Glutamatergic neuron (in vitro differentiated cells): ENCODE measurements at regions not wholly inside any gene's neighbourhood (a gene's known extent, or its start where the extent isn't known, plus 50 kb on each side); places are given as distances from the start of the nearest gene placed in this dataset.

Source experiments
- DNase-seq: peaks from one replicate; pipeline ENCODE4 v3.0.0; 2022
- H3K27ac Mint-ChIP-seq: one replicate; pipeline ENCODE4 v1.8.0; 2020; ENCODE audit warnings: mild to moderate bottlenecking, mixed read lengths, inconsistent platforms; ENCODE audit not compliant: unreplicated experiment
- H3K27me3 Mint-ChIP-seq: one replicate; pipeline ENCODE4 v1.8.0; 2020; ENCODE audit warnings: mild to moderate bottlenecking, moderate library complexity, mixed read lengths, inconsistent platforms; ENCODE audit not compliant: unreplicated experiment
- H3K36me3 Mint-ChIP-seq: one replicate; pipeline ENCODE4 v1.8.0; 2020; ENCODE audit warnings: mild to moderate bottlenecking, mixed read lengths, inconsistent platforms; ENCODE audit not compliant: unreplicated experiment
- H3K4me1 Mint-ChIP-seq: one replicate; pipeline ENCODE4 v1.8.0; 2020; ENCODE audit warnings: mild to moderate bottlenecking, low read depth, mixed read lengths, inconsistent platforms; ENCODE audit not compliant: unreplicated experiment
- H3K4me3 Mint-ChIP-seq: one replicate; pipeline ENCODE4 v1.8.0; 2020; ENCODE audit warnings: mild to moderate bottlenecking, mixed read lengths, inconsistent platforms; ENCODE audit not compliant: unreplicated experiment
- H3K9me3 Mint-ChIP-seq: one replicate; pipeline ENCODE4 v1.8.0; 2020; ENCODE audit warnings: mild to moderate bottlenecking, moderate library complexity, mixed read lengths, inconsistent platforms; ENCODE audit not compliant: unreplicated experiment
- CTCF ChIP-seq: fragments of 200-600 bp; sonication (generic); IDR thresholded peaks from one replicate; pipeline ENCODE4 v1.5.0; 2021; ENCODE audit not compliant: partially characterized antibody, unreplicated experiment

- Mint-ChIP-seq H3K27me3 (peaks cover 7% of the 10 kb centered on the region), H3K9me3 (peaks cover 11% of the 10 kb centered on the region), H3K36me3 (peaks cover 20% of the 10 kb centered on the region)
Observed at GRCh38 chr3:194067949-194068362, 68.0 kb upstream of the HES1 start.

GRCh38 chr3:194069421-194070219, 66.3 kb upstream of the HES1 start:
- Mint-ChIP-seq H3K9me3 (peaks cover 11% of the 10 kb centered on the region), H3K27ac (no peak overlapping the region), H3K4me3 (peak overlapping the region; percentile 32), H3K27me3 (peaks cover 7% of the 10 kb centered on the region), H3K36me3 (peaks cover 20% of the 10 kb centered on the region), H3K4me1 (peaks cover 6% of the 10 kb centered on the region)
- DNase-seq, result no peak
- no peak for TF ChIP-seq CTCF

More at GRCh38 chr3:194067949-194068362, 68.0 kb upstream of the HES1 start:
- peak overlapping the region; percentile 10 for H3K4me3 Mint-ChIP-seq
- TF ChIP-seq CTCF, result no peak
- no peak for DNase-seq
- H3K27ac Mint-ChIP-seq, result no peak overlapping the region
- H3K4me1 Mint-ChIP-seq, result peaks cover 6% of the 10 kb centered on the region

GRCh38 chr3:194070220-194070633, 65.7 kb upstream of the HES1 start:
- Mint-ChIP-seq H3K27ac (no peak overlapping the region), H3K4me3 (peak overlapping the region; percentile 73), H3K4me1 (peaks cover 2% of the 10 kb centered on the region), H3K27me3 (peaks cover 7% of the 10 kb centered on the region), H3K36me3 (peaks cover 20% of the 10 kb centered on the region), H3K9me3 (peaks cover 11% of the 10 kb centered on the region)
- TF ChIP-seq CTCF, result no peak
- DNase-seq, result peak; percentile 35

GRCh38 chr3:194070634-194071409, 65.1 kb upstream of the HES1 start:
- TF ChIP-seq CTCF, result no peak
- peaks cover 7% of the 10 kb centered on the region for H3K27me3 Mint-ChIP-seq
- no peak overlapping the region for H3K27ac Mint-ChIP-seq
- H3K4me1 Mint-ChIP-seq, result peaks cover 2% of the 10 kb centered on the region
- peak; percentile 72 for DNase-seq
- H3K4me3 Mint-ChIP-seq, result peak overlapping the region; percentile 73
- peaks cover 11% of the 10 kb centered on the region for H3K9me3 Mint-ChIP-seq
- peaks cover 20% of the 10 kb centered on the region for H3K36me3 Mint-ChIP-seq

GRCh38 chr3:194072097-194072428, 63.9 kb upstream of the HES1 start:
- Mint-ChIP-seq H3K4me3 (no peak overlapping the region), H3K4me1 (peaks cover 2% of the 10 kb centered on the region), H3K36me3 (peaks cover 10% of the 10 kb centered on the region), H3K27me3 (peaks cover 5% of the 10 kb centered on the region), H3K27ac (no peak overlapping the region), H3K9me3 (peaks cover 11% of the 10 kb centered on the region)
- DNase-seq, result no peak
- TF ChIP-seq CTCF, result no peak
